ENCODE measurements at regions not wholly inside any gene's neighbourhood (a gene's known extent, or its start where the extent isn't known, plus 50 kb on each side); places are given as distances from the start of the nearest gene placed in this dataset.

DNA sequence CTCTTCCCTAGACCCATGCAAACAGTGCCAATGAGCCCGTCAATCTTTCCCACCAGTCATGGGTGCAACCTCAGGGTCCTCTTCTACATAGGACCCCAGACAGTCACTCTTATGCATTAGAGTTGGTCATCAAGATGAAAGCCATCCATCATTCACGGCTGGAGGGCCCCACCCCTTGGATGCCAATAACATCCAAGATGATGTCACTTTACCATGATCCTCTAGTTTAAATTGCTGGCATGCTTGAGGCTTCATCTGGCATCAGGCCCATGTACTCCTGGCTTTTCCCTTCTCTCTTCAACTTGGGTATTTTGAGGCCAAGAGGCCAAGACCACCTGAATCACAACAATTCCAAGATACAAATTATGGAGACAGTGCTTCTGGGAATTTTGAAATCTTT lies 91.1 kb upstream of the MAPK4 start:
- POLR2A ChIA-PET: no interaction called here
- H3K4me3 Mint-ChIP-seq: no peak overlapping the region
- no peak for TF ChIP-seq ZNF416 (CRISPR knock-in tag; IDR thresholded peaks at IDR 0.05)
- TF ChIP-seq, protein P1, sequence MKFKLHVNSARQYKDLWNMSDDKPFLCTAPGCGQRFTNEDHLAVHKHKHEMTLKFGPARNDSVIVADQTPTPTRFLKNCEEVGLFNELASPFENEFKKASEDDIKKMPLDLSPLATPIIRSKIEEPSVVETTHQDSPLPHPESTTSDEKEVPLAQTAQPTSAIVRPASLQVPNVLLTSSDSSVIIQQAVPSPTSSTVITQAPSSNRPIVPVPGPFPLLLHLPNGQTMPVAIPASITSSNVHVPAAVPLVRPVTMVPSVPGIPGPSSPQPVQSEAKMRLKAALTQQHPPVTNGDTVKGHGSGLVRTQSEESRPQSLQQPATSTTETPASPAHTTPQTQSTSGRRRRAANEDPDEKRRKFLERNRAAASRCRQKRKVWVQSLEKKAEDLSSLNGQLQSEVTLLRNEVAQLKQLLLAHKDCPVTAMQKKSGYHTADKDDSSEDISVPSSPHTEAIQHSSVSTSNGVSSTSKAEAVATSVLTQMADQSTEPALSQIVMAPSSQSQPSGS (CRISPR knock-in tag; IDR thresholded peaks at IDR 0.05; ENCODE audit: borderline replicate concordance, low read depth): no peak
- no peak for TF ChIP-seq USF1 (CRISPR knock-in tag; IDR thresholded peaks at IDR 0.05)
- no peak for TF ChIP-seq IRF1 (CRISPR knock-in tag; IDR thresholded peaks at IDR 0.05)
- no peak for TF ChIP-seq CBFB (CRISPR knock-in tag; IDR thresholded peaks at IDR 0.05; ENCODE audit: low read depth)
- no peak for TF ChIP-seq CTCF (IDR thresholded peaks at IDR 0.05)
- no peak for TF ChIP-seq E2F1 (CRISPR knock-in tag; IDR thresholded peaks at IDR 0.05)
- TF ChIP-seq, protein P2, sequence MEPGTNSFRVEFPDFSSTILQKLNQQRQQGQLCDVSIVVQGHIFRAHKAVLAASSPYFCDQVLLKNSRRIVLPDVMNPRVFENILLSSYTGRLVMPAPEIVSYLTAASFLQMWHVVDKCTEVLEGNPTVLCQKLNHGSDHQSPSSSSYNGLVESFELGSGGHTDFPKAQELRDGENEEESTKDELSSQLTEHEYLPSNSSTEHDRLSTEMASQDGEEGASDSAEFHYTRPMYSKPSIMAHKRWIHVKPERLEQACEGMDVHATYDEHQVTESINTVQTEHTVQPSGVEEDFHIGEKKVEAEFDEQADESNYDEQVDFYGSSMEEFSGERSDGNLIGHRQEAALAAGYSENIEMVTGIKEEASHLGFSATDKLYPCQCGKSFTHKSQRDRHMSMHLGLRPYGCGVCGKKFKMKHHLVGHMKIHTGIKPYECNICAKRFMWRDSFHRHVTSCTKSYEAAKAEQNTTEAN (CRISPR knock-in tag; IDR thresholded peaks at IDR 0.05): no peak
- TF ChIP-seq MYBL2 (CRISPR knock-in tag; IDR thresholded peaks at IDR 0.05): no peak
- no peak for TF ChIP-seq RELA (CRISPR knock-in tag; IDR thresholded peaks at IDR 0.05; ENCODE audit: borderline replicate concordance)
- TF ChIP-seq ZNF232 (CRISPR knock-in tag; IDR thresholded peaks at IDR 0.05): no peak
- no peak for TF ChIP-seq ZNF317 (CRISPR knock-in tag; IDR thresholded peaks at IDR 0.05; ENCODE audit: borderline replicate concordance, low read depth)
- TF ChIP-seq ZNF423 (CRISPR knock-in tag; IDR thresholded peaks at IDR 0.05): no peak
- no peak for TF ChIP-seq IRF2 (CRISPR knock-in tag; IDR thresholded peaks at IDR 0.05; ENCODE audit: borderline replicate concordance, low read depth)
- TF ChIP-seq AR (CRISPR knock-in tag; IDR thresholded peaks at IDR 0.05): no peak
- no peak for TF ChIP-seq NR3C1 (CRISPR knock-in tag; conservative IDR thresholded peaks at IDR 0.05; ENCODE audit: low read depth)
- TF ChIP-seq NFATC4 (CRISPR knock-in tag; IDR thresholded peaks at IDR 0.05): no peak
- TF ChIP-seq E2F4 (CRISPR knock-in tag; IDR thresholded peaks at IDR 0.05; ENCODE audit: borderline replicate concordance, low read depth): no peak
- H3K27me3 Mint-ChIP-seq (ENCODE audit: low read depth): no peaks in the 10 kb centered on the region; the same call in 1 of the 2 replicates
- no peak overlapping the region for H3K27ac Mint-ChIP-seq
- CTCF ChIA-PET: no interaction called here
- no peaks in the 10 kb centered on the region for H3K4me1 Mint-ChIP-seq
- ATAC-seq (no peak), DNase-seq (ENCODE audit: low spot score) (no peak)
- no peaks in the 10 kb centered on the region for H3K36me3 Mint-ChIP-seq
- peaks cover 8% of the 10 kb centered on the region for H3K9me3 Mint-ChIP-seq

Measured in WTC11 (cell line).